HG02981 (cell line): ENCODE measurements at regions not wholly inside any gene's neighbourhood (a gene's known extent, or its start where the extent isn't known, plus 50 kb on each side); places are given as distances from the start of the nearest gene placed in this dataset.
"Not testable (repeated sequence)": the region's sequence is repeated elsewhere in the genome, so short reads cannot be mapped to it uniquely, and the experiment has no call there.

Source experiments
- ATAC-seq: cut with Tn5 transposase; IDR thresholded peaks from one replicate; pipeline ENCODE4 v1.9.1; 2021; ENCODE audit warnings: mild to moderate bottlenecking, moderate library complexity; ENCODE audit not compliant: unreplicated experiment

GRCh38 chr15:87682527-87682926 lies 574.0 kb downstream of the NTRK3 start:
- no peak for ATAC-seq

GRCh38 chr15:87681104-87681503 lies 575.4 kb downstream of the NTRK3 start:
- no peak for ATAC-seq

DNA sequence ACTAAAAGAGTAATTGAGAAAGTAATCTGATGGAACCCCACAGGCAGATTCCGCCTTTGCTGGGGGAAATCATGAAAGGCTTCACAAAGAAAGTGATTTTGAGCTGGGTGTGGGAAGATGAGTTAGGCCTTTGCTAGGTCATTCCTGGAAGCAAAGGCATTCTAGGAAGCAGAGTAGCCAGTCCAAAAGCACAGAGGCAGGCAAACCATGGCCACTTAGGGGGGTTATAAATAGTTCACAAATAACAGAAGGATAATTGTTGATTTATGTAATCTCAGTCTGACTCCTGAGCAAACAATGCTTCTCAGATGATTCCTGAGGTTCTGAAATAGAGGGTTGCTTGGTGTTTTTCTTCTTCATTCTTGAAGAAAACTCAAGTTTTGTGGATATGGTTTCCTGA lies 576.3 kb downstream of the NTRK3 start:
- no peak for ATAC-seq

GRCh38 chr15:87675271-87675670 lies 581.3 kb downstream of the NTRK3 start:
- ATAC-seq, result no peak

GRCh38 chr15:87672309-87673288 lies 583.9 kb downstream of the NTRK3 start:
- no peak for ATAC-seq

- no peak for ATAC-seq
Observed at GRCh38 chr15:87671289-87671688, 585.2 kb downstream of the NTRK3 start.

DNA sequence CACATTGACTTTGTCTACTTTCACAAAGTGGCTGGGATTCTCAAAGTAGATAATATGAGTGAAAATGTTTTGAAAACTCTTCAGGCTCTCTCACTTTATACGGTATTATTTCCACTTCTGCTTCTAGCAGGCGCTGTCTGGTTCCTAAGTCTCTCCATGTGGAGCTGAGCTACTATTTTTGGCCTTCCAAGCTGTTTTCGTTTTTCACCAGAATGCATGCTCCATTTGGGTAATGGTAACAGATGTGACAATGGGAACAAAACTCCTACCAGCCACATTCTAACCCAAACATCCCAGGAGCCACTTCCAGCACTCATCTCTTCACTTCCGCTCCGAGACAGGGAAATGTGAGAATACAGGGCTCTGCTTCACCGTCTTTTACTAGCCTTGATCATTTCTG lies 586.7 kb downstream of the NTRK3 start:
- no peak for ATAC-seq

DNA sequence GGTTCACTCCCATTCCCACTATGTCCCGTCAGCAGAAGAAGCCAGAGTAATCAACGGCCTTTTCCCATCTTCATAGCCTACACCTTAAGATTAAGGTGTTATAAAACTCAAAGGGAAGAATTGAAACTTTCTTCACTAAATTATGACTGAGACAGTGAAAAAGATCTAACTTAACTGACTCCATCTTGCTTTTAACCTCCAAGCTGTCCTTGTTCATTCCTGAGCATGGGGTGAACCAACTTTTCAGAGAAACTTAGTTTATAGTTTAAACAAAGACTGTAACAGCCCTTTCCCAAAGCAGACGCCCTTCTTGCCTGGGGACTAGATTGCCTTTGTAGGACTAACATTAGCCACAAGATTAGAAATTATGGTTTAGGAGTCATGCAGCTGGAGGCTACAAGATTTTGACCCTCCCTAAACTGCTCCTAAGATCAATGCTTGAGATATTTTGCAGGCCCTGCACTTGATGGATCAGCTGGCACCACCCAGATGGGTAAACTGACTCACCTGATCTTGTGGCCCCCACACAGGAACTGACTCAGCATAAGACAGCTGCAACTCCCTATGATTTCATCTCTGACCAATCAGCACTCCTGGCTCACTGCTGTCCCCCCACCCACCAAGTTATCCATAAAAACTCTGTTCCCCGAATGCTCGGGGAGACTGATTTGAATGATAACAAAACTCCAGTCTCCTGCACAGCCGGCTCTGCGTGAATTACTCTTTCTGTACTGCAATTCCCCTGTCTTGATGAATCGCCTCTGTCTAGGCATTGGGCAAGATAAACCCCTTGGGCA lies 587.6 kb downstream of the NTRK3 start:
- ATAC-seq, result not testable (repeated sequence)

DNA sequence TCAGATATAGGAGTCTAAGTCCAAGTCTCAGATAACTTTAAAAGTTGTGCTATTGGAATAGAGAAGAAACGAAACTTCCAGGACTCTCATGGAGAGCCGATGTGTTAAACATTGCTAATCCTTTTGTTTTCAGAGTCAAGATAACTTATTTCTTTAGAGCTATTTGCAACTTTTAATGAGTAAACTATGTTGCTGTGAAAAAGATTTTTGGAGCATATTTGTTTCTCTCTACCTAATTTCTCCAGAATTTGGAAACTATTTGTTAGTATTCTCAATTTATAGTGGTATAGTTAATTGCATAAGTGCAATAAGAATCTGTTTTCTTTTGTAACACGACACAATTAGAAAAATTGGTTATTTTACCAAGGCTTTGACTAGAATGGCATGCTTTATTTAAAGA lies 588.9 kb downstream of the NTRK3 start:
- no peak for ATAC-seq

- ATAC-seq, result no peak
Observed at GRCh38 chr15:87662575-87662974, 594.0 kb downstream of the NTRK3 start.

GRCh38 chr15:87661454-87662355 lies 594.8 kb downstream of the NTRK3 start:
- ATAC-seq, result no peak

DNA sequence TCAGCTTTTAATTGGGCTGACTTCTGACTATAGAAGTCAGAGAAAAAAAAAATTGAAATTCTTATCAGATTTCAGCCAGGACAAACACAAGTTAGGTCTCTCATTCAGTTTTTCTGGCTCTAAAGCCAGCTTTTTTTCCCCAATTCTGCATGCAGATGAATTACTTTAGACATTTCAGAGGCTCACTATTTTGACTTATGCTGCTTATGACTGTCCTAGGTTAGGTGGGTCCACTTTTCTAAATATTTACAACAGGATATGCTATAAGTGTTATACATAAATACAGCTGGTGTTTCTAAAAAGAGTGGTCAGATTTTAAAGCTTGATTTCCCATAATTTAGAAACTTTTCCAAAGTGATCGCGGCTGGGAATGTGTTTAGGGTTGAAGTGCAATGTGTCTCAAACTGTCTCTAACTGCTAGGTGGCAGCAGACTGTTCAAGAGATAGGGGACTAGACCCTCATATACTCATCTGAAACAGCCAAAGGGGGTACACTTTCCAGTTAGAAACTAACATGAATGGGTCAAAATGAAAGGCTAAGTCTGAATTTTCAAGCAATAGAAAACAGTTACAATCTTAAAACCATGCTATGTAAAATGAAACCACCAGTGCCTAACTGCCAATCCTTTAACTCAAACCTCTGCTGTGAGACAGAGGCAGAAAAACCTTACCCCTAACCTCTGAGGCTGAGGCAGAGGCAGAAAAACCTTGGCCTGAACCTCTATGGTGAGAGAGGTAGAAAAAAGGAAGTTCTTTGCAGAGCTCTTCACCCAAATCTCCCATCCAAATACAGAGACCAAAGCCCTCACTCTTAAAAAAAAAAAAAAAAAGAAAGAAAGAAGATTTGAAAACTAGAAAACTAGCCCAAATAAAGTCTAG lies 596.0 kb downstream of the NTRK3 start:
- ATAC-seq, result no peak

- no peak for ATAC-seq
Observed at GRCh38 chr15:87656372-87656771, 600.2 kb downstream of the NTRK3 start.

GRCh38 chr15:87653646-87654045 lies 602.9 kb downstream of the NTRK3 start:
- no peak for ATAC-seq

DNA sequence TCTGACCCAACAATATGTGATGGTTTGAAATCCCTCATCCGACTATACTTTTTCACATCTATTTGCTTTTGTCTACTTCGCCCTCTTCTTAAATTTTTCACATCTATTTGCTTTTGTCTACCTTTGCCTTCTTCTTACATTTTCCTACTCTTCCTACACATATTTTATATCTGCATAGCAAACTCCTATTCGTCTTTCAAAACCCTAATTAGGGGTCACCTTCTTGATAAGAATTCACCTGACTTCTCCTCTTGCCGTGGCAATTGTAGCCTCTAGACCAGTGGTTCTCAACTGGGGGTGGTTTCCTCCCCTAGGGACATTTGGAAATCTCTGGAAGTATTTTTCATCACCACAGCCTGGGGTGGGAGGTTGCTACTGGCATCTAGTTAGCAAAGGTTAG lies 607.4 kb downstream of the NTRK3 start:
- no peak for ATAC-seq

- no peak for ATAC-seq
Observed at GRCh38 chr15:87648278-87648677, 608.3 kb downstream of the NTRK3 start.

- ATAC-seq, result no peak
Observed at GRCh38 chr15:87645723-87646122, 610.8 kb downstream of the NTRK3 start.

- not testable (repeated sequence) for ATAC-seq
Observed at GRCh38 chr15:87642997-87643396, 613.5 kb downstream of the NTRK3 start.

GRCh38 chr15:87639305-87640011 lies 617.1 kb downstream of the NTRK3 start:
- ATAC-seq, result no peak
